ENCODE measurements at regions not wholly inside any gene's neighbourhood (a gene's known extent, or its start where the extent isn't known, plus 50 kb on each side); places are given as distances from the start of the nearest gene placed in this dataset.

DNA sequence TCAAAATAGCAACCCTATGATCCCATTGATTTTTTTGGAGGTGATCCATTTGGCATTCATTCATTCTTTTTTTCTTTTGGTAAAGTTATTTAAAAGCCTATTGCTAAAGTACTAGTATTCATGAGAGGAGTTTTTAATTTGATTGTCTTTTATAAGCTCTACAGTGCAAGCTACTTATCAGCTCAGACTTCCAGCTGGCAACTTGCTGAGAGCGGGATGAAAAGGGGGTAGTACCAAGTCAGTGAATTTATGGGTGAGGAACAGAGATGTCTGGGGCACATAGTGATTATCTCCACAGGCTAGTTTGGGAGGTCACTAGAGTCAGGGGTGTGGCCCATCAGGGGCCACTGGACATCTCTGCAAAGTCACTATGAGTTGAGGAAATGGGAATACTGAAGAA lies 202.4 kb downstream of the PIK3C3 start (continued):
- no peak for TF ChIP-seq ERF (CRISPR knock-in tag; IDR thresholded peaks at IDR 0.05)

DNA sequence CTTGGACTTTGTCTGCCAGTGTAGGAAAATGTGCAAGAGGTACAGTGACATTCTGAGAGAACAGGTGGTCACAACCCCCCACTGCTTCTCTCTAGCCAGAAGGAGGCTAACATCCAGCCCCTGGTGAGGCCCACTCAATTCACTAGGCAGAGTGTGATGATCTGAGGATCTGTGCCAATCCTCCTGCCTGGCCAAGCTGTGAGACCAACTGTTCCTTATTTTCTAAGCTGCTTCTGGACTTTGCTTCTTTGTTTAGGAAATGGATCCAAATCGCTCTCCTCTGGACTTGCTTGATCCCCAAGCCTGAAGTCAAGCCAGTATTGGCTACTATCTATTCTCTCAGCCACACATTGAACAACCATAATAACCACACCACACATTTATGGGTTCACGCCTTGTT lies 202.8 kb downstream of the PIK3C3 start:
- no peak overlapping the region for H3K4me2 ChIP-seq (ENCODE audit: insufficient read depth, low read length)
- H2AFZ ChIP-seq (ENCODE audit: low read depth, low read length): no peak overlapping the region
- H3K9me1 ChIP-seq (ENCODE audit: control insufficient read depth, insufficient read depth, low read length): no peaks in the 10 kb centered on the region
- H3K79me2 ChIP-seq (ENCODE audit: control insufficient read depth, insufficient read depth, low read length): no peaks in the 10 kb centered on the region
- no peak overlapping the region for H3K4me3 ChIP-seq
- 0% methylated on average over 2 of the region's 2 CpGs for WGBS (ENCODE audit: insufficient coverage, low coverage, missing lambda C conversion rate)
- ATAC-seq (no peak), DNase-seq (ENCODE audit: extremely low read depth in 1 of 4, low spot score in 3 of 4) (no peak), FAIRE-seq (no peak)
- no peak overlapping the region for H3K9ac ChIP-seq (ENCODE audit: insufficient read depth in 1 of 2, low read depth in 2 of 2, low read length in 2 of 2)
- no peaks in the 10 kb centered on the region for H3K27me3 ChIP-seq (ENCODE audit: control insufficient read depth in 2 of 2, insufficient read depth in 2 of 2, low read length in 2 of 2)
- intact Hi-C loops (cut with micrococcal nuclease) (no loop called here), in situ Hi-C loops (cut with MboI) (no loop called here)
- no peaks in the 10 kb centered on the region for H3K36me3 ChIP-seq (ENCODE audit: control insufficient read depth, insufficient read depth, low read length)
- BruUV-seq (replicated peaks): no TSS peak
- H3K4me1 ChIP-seq (replicated peaks in 1 of 2; ENCODE audit: control insufficient read depth in 2 of 2, insufficient read depth in 2 of 2, low read length in 2 of 2): no peaks in the 10 kb centered on the region
- CTCF ChIA-PET (ENCODE audit: low intra/inter-chr PET ratio): no interaction called here
- no peak overlapping the region for H3K27ac ChIP-seq (ENCODE audit: extremely low read depth, low read depth, low read length)
- POLR2A ChIA-PET: no interaction called here
- no peaks in the 10 kb centered on the region for H4K20me1 ChIP-seq (replicated peaks; ENCODE audit: control insufficient read depth, insufficient read depth, low read length)
- TF ChIP-seq SMC3 (conservative IDR thresholded peaks at IDR 0.05; ENCODE audit: insufficient read depth, low read depth, low read length) (no peak), BHLHE40 (IDR thresholded peaks at IDR 0.05; ENCODE audit: low read length) (no peak), OTX1 (CRISPR knock-in tag; IDR thresholded peaks at IDR 0.05) (no peak)
- TF ChIP-seq, protein P1, sequence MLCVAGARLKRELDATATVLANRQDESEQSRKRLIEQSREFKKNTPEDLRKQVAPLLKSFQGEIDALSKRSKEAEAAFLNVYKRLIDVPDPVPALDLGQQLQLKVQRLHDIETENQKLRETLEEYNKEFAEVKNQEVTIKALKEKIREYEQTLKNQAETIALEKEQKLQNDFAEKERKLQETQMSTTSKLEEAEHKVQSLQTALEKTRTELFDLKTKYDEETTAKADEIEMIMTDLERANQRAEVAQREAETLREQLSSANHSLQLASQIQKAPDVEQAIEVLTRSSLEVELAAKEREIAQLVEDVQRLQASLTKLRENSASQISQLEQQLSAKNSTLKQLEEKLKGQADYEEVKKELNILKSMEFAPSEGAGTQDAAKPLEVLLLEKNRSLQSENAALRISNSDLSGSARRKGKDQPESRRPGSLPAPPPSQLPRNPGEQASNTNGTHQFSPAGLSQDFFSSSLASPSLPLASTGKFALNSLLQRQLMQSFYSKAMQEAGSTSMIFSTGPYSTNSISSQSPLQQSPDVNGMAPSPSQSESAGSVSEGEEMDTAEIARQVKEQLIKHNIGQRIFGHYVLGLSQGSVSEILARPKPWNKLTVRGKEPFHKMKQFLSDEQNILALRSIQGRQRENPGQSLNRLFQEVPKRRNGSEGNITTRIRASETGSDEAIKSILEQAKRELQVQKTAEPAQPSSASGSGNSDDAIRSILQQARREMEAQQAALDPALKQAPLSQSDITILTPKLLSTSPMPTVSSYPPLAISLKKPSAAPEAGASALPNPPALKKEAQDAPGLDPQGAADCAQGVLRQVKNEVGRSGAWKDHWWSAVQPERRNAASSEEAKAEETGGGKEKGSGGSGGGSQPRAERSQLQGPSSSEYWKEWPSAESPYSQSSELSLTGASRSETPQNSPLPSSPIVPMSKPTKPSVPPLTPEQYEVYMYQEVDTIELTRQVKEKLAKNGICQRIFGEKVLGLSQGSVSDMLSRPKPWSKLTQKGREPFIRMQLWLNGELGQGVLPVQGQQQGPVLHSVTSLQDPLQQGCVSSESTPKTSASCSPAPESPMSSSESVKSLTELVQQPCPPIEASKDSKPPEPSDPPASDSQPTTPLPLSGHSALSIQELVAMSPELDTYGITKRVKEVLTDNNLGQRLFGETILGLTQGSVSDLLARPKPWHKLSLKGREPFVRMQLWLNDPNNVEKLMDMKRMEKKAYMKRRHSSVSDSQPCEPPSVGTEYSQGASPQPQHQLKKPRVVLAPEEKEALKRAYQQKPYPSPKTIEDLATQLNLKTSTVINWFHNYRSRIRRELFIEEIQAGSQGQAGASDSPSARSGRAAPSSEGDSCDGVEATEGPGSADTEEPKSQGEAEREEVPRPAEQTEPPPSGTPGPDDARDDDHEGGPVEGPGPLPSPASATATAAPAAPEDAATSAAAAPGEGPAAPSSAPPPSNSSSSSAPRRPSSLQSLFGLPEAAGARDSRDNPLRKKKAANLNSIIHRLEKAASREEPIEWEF (CRISPR knock-in tag; IDR thresholded peaks at IDR 0.05): no peak
- TF ChIP-seq, protein P2, sequence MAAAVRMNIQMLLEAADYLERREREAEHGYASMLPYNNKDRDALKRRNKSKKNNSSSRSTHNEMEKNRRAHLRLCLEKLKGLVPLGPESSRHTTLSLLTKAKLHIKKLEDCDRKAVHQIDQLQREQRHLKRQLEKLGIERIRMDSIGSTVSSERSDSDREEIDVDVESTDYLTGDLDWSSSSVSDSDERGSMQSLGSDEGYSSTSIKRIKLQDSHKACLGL (CRISPR knock-in tag; IDR thresholded peaks at IDR 0.05; ENCODE audit: borderline replicate concordance, poor library complexity, severe bottlenecking): no peak
- TF ChIP-seq, protein P3, sequence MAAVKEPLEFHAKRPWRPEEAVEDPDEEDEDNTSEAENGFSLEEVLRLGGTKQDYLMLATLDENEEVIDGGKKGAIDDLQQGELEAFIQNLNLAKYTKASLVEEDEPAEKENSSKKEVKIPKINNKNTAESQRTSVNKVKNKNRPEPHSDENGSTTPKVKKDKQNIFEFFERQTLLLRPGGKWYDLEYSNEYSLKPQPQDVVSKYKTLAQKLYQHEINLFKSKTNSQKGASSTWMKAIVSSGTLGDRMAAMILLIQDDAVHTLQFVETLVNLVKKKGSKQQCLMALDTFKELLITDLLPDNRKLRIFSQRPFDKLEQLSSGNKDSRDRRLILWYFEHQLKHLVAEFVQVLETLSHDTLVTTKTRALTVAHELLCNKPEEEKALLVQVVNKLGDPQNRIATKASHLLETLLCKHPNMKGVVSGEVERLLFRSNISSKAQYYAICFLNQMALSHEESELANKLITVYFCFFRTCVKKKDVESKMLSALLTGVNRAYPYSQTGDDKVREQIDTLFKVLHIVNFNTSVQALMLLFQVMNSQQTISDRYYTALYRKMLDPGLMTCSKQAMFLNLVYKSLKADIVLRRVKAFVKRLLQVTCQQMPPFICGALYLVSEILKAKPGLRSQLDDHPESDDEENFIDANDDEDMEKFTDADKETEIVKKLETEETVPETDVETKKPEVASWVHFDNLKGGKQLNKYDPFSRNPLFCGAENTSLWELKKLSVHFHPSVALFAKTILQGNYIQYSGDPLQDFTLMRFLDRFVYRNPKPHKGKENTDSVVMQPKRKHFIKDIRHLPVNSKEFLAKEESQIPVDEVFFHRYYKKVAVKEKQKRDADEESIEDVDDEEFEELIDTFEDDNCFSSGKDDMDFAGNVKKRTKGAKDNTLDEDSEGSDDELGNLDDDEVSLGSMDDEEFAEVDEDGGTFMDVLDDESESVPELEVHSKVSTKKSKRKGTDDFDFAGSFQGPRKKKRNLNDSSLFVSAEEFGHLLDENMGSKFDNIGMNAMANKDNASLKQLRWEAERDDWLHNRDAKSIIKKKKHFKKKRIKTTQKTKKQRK (IDR thresholded peaks at IDR 0.05; ENCODE audit: borderline replicate concordance, low read depth, low read length): no peak
- TF ChIP-seq, protein P4, sequence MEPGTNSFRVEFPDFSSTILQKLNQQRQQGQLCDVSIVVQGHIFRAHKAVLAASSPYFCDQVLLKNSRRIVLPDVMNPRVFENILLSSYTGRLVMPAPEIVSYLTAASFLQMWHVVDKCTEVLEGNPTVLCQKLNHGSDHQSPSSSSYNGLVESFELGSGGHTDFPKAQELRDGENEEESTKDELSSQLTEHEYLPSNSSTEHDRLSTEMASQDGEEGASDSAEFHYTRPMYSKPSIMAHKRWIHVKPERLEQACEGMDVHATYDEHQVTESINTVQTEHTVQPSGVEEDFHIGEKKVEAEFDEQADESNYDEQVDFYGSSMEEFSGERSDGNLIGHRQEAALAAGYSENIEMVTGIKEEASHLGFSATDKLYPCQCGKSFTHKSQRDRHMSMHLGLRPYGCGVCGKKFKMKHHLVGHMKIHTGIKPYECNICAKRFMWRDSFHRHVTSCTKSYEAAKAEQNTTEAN (CRISPR knock-in tag; IDR thresholded peaks at IDR 0.05): no peak
- no peaks in the 10 kb centered on the region for H3K9me3 ChIP-seq (replicated peaks; ENCODE audit: control insufficient read depth, insufficient read depth, low read depth, low read length)
